K562 (cell line): ENCODE measurements at regions not wholly inside any gene's neighbourhood (a gene's known extent, or its start where the extent isn't known, plus 50 kb on each side); places are given as distances from the start of the nearest gene placed in this dataset.
"Not testable (repeated sequence)": the region's sequence is repeated elsewhere in the genome, so short reads cannot be mapped to it uniquely, and the experiment has no call there.

Experiments
- EP300 ChIP-seq: IDR thresholded peaks from 2 replicates; pipeline ENCODE4 v1.6.1; 2012; ENCODE audit warnings: low read length, improper control_type of control experiment
- EZH2 ChIP-seq: IDR thresholded peaks from 2 replicates; pipeline ENCODE4 v1.6.1; 2012; ENCODE audit warnings: low read depth, mild to moderate bottlenecking, inconsistent platforms, low read length, borderline replicate concordance
- FOXM1 ChIP-seq, 2 experiments: fragments of 450-650 bp in 1 of 2; sonication (generic) in 1 of 2; formaldehyde crosslinking in 1 of 2; IDR thresholded peaks; 2 replicates each; pipeline versions ENCODE4 v1.6.1 to v1.9.0; 2017 to 2022; ENCODE audit warnings: low read depth in 2 of 2, mild to moderate bottlenecking in 2 of 2, missing genetic modification reagents in 1 of 2, moderate library complexity in 1 of 2
- MXI1 ChIP-seq: IDR thresholded peaks from 2 replicates; pipeline ENCODE4 v1.6.1; 2011; ENCODE audit warnings: low read depth, mild to moderate bottlenecking, improper control_type of control experiment, low read length
- RFX5 ChIP-seq: IDR thresholded peaks from 2 replicates; pipeline ENCODE4 v1.6.1; 2011; ENCODE audit warnings: low read depth, mild to moderate bottlenecking, improper control_type of control experiment, low read length
- ZNF408 ChIP-seq: fragments of 250-450 bp; sonication (Bioruptor Pico); IDR thresholded peaks from 2 replicates; pipeline ENCODE4 v1.4.0; 2020; ENCODE audit warnings: low read depth, mild to moderate bottlenecking, moderate library complexity
- TF ChIP-seq, protein P1 (sequence below), 2 experiments: fragments of 450-650 bp in 1 of 2; sonication (generic) in 1 of 2; formaldehyde crosslinking in 1 of 2; IDR thresholded peaks in 1 of 2; conservative IDR thresholded peaks in 1 of 2; 2 replicates each; pipeline versions ENCODE4 v1.6.1 to v1.8.1; 2016 to 2023; ENCODE audit warnings: mild to moderate bottlenecking in 2 of 2, moderate library complexity in 2 of 2, inconsistent platforms in 1 of 2, missing genetic modification reagents in 1 of 2
- TF ChIP-seq, protein P2 (sequence below): fragments of 250-450 bp; sonication (Bioruptor Pico); IDR thresholded peaks from 2 replicates; pipeline ENCODE4 v1.5.0; 2021; ENCODE audit warnings: mild to moderate bottlenecking, moderate library complexity
- TF ChIP-seq, protein P3 (sequence below), 2 experiments: fragments of 450-650 bp in 1 of 2; IDR thresholded peaks; 2 replicates each; pipeline ENCODE4 v1.6.1; 2011 to 2017; ENCODE audit warnings: low read depth in 2 of 2, antibody characterized with exemption in 1 of 2, borderline replicate concordance in 1 of 2, low read length in 1 of 2, mild to moderate bottlenecking in 1 of 2, mixed read lengths in 1 of 2; ENCODE audit not compliant: control insufficient read depth in 1 of 2
- TF ChIP-seq, protein P4 (sequence below): fragments of 250-450 bp; sonication (Bioruptor Pico); IDR thresholded peaks from 2 replicates; pipeline ENCODE4 v1.5.0; 2021

DNA sequence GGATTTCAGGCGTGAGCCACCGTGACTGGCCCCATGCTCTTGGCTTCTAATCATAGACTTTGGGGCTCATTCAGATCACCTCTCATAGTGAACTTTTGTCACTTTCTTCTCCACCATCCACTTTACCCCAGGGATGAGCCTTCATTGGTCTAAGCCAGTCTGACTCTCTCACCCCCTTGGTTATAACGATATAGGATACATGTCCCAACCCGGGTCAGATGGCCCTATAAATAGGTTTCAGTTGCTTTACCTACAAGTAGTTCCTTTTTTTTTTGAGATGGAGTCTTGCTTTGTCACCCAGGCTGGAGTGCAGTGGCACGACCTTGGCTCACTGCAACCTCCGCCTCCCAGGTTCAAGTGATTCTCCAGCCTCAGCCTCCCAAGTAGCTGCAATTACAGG, 61.7 kb downstream of the TMEM235 start:
- TF ChIP-seq, protein P1, sequence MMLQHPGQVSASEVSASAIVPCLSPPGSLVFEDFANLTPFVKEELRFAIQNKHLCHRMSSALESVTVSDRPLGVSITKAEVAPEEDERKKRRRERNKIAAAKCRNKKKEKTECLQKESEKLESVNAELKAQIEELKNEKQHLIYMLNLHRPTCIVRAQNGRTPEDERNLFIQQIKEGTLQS (IDR thresholded peaks at IDR 0.05): not testable (repeated sequence)
- TF ChIP-seq, protein P1 (CRISPR knock-in tag; conservative IDR thresholded peaks at IDR 0.05): not testable (repeated sequence)
- not testable (repeated sequence) for TF ChIP-seq FOXM1 (IDR thresholded peaks at IDR 0.05; ENCODE audit: low read depth); FOXM1 (CRISPR knock-in tag; IDR thresholded peaks at IDR 0.05; ENCODE audit: low read depth); RFX5; ZNF408 (CRISPR knock-in tag); MXI1; EP300; EZH2
- TF ChIP-seq, protein P2, sequence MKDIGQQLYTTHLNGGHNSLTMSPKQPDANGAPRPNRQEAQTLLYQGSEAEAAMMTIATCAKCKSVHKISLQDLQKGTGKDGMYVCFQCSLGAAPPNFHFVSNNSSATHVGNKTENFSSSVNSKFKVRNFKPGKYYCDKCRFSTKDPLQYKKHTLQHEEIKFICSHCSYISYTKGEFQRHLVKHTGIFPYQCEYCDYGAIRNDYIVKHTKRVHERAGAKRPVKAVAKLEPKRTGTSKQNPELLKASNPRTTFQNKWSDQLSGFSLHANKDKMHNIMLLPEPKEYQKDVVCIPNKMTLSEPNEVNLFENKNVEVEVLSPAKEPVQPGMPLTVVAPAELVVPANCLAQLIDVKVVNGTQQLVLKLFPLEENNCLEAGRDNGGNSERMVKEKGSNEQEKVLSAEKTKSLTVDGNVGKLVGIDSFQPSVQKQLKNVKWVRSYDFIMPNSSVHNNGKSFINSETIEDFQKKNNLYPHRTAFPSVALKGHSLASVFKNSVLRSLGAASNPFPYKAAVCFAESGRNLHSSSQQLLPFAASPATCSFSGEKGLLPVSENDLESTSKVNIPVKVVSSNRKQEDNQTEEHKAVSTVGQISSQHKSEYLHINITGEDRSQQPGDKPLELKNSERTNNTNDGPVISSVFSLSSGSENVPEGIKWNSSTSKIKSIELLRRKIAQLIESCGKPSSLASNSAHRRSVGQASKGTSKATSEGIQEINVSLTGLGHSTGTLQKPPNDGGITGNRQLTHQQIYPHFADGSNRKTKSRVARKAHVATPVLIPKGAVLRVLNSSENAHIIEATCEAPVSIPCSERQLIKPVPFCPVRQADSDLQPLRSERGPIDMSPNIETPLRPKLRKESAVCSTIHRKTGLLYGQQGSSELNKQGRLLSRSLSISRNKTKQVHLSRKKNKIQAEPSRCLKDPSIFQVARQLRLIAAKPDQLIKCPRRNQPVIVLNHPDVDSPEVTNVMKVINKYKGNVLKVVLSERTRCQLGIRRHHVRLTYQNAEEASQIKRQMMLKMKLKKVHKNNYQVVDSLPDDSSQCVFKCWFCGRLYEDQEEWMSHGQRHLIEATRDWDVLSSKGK (CRISPR knock-in tag): not testable (repeated sequence)
- TF ChIP-seq, protein P3, sequence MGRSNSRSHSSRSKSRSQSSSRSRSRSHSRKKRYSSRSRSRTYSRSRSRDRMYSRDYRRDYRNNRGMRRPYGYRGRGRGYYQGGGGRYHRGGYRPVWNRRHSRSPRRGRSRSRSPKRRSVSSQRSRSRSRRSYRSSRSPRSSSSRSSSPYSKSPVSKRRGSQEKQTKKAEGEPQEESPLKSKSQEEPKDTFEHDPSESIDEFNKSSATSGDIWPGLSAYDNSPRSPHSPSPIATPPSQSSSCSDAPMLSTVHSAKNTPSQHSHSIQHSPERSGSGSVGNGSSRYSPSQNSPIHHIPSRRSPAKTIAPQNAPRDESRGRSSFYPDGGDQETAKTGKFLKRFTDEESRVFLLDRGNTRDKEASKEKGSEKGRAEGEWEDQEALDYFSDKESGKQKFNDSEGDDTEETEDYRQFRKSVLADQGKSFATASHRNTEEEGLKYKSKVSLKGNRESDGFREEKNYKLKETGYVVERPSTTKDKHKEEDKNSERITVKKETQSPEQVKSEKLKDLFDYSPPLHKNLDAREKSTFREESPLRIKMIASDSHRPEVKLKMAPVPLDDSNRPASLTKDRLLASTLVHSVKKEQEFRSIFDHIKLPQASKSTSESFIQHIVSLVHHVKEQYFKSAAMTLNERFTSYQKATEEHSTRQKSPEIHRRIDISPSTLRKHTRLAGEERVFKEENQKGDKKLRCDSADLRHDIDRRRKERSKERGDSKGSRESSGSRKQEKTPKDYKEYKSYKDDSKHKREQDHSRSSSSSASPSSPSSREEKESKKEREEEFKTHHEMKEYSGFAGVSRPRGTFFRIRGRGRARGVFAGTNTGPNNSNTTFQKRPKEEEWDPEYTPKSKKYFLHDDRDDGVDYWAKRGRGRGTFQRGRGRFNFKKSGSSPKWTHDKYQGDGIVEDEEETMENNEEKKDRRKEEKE (IDR thresholded peaks at IDR 0.05; ENCODE audit: borderline replicate concordance in 1 of 2, control insufficient read depth in 1 of 2, low read depth in 2 of 2, low read length in 1 of 2): not testable (repeated sequence)
- TF ChIP-seq, protein P4, sequence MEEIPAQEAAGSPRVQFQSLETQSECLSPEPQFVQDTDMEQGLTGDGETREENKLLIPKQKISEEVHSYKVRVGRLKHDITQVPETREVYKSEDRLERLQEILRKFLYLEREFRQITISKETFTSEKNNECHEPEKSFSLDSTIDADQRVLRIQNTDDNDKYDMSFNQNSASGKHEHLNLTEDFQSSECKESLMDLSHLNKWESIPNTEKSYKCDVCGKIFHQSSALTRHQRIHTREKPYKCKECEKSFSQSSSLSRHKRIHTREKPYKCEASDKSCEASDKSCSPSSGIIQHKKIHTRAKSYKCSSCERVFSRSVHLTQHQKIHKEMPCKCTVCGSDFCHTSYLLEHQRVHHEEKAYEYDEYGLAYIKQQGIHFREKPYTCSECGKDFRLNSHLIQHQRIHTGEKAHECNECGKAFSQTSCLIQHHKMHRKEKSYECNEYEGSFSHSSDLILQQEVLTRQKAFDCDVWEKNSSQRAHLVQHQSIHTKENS (CRISPR knock-in tag): not testable (repeated sequence)
